HG02852 (cell line): ENCODE measurements at regions not wholly inside any gene's neighbourhood (a gene's known extent, or its start where the extent isn't known, plus 50 kb on each side); places are given as distances from the start of the nearest gene placed in this dataset.

ENCODE experiments used
- ATAC-seq: cut with Tn5 transposase; IDR thresholded peaks from one replicate; pipeline ENCODE4 v1.9.1; 2021; ENCODE audit warnings: mild to moderate bottlenecking, moderate library complexity; ENCODE audit not compliant: unreplicated experiment

DNA sequence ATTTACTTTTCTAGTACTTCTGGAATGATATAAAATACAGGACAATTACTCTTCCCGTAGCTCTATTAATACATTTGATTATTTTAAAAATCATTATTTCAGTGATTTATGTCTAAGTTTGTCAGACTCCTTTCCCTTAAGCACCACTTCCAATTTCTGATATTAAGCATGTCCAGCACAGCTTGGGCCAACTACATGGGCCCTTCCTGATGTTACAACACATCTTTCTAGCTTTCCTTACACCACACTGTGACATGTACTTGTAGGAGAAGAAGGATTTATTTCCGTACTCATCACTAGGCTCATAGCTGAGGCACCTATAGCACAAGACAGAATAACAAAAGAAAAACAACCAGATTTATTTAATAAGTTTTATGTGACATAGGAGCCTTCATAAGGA is 134.8 kb upstream of the HNRNPA3 start:
- ATAC-seq = no peak

DNA sequence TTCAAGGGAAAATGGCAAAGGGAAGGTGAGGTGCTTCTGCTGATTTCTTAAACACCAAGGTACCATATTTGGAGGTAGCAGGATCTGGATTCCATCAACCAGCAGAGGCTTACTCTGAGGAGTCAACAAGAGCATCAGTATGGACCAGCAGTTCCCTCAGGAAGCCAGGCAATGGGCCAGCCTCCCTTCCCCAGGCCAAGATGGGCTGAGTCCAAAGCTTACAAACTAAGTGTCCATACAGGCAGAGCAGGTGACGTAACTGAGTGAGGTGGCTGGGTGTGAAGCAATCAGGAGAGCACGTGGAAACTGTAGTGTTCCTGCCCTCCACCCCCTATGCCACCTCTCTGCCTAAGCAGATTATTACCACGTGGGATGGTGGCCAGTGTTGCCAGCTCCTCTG is 134.2 kb upstream of the HNRNPA3 start:
- no peak for ATAC-seq

DNA sequence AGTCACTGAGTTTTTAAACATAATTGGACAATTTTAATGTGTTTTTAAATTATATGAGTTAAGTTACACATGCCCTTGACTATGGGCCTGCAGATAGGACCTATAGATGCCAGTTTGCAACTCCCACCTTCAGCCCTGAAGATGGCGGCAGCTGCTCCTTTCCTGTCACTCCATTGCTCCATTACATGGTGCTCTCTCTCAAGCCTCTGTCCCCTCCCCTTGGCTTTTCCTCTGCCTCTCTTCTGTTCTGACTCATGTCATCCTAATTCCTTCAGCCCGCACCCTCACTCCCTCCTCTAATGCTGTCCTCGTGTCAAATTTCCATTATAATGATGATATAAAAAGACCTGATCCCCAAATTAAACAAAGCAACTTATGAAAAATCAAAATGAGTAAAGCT is 133.7 kb upstream of the HNRNPA3 start:
- ATAC-seq = no peak

DNA sequence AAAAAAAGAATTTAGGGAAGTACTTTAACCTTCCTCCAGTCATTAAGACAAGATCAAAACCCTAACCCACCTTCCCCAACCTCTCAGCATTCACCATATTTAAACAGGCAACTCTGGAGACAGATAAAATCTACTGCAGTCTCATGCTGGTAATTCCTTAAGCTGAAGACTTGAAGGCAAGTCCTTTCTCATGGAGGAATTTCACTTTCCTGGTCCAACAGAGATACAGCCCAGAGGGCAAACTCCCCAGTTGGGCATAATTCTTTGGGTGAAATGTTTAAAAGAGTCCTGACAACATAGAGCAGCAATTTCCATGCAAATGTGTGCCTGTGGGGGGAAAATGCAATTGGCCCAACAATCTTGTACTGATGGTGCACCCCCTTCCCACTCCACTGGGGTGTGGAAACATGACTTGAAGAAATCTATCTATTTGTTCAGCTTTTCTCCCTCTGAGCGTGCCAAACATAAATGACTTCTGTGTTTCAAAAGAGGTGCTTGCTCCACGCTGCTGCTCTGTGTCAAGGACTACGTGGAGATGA is 131.8 kb upstream of the HNRNPA3 start:
- no peak for ATAC-seq

DNA sequence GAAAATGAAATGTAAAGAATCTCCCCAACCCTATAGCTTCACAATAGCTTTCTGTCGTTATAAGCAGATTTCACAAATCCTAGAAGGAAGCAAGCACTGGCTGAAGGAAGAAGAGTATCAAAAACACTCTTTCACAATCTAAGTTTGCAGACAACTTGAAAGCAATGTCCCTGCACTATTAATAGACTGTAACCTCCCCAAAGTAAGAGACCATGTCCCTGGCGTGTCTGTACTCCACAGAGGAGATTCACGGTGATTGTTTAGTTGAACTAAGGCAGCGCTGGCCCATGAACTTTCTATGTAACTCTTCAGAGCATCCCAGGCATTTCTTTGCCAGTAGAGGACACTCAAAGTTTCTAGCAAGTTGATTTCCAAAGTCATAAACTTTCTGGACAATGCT is 128.0 kb upstream of the HNRNPA3 start:
- no peak for ATAC-seq

DNA sequence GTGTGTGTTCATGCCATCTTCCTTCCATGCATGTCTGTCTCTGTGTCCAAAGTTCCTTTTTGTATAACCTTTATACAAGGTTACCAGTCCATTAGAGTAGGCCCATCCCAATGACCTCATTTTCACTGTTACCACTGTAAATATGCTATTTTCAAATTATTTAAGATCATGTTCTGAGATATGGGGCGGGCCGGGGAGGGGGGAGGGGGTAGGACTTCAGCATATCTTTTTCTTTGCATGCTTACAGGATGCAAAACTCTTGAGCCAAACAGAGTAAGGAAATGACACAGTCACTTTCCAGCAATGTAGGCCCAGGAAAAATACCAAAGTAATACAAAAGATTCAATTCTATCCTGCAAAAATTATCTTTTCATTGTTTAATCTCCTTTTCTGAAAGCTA is 124.1 kb upstream of the HNRNPA3 start:
- no peak for ATAC-seq

DNA sequence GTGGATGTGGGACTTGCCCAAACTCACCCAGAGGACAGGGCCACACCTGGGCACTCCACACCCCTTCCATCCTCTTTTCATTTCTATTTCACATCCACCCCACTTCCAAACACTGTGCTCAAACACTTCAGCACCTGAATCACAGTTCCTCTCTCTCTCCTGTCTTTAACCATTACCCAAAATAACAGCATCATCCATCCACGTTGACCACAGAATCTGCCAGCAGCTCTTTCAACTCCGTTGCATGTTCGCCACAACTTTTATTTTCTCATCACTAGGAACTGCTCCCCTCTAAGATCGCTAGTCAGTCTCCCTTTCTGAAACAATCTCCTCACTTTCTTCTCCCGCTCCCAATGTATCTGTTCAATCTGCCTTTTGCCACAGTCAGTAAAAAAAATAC is 121.6 kb upstream of the HNRNPA3 start:
- ATAC-seq = no peak

DNA sequence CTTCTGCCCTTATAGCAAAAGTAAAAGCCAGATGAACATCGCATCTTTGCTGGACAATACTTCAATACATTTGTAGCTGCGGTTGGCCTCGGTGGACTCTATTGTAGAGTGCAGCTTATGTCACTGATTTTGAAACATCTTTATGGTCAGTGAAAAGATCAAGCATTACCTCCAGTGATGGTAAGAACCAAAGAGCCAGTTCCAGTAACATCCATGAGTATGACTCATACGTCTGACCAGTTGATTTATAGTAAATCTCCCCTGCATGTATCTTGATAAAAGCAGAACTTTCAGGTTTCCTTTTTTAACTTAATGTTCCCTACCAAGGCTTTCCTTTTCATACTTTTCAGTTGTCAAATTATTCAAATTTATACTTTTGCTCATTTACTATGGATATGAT is 119.2 kb upstream of the HNRNPA3 start:
- no peak for ATAC-seq

DNA sequence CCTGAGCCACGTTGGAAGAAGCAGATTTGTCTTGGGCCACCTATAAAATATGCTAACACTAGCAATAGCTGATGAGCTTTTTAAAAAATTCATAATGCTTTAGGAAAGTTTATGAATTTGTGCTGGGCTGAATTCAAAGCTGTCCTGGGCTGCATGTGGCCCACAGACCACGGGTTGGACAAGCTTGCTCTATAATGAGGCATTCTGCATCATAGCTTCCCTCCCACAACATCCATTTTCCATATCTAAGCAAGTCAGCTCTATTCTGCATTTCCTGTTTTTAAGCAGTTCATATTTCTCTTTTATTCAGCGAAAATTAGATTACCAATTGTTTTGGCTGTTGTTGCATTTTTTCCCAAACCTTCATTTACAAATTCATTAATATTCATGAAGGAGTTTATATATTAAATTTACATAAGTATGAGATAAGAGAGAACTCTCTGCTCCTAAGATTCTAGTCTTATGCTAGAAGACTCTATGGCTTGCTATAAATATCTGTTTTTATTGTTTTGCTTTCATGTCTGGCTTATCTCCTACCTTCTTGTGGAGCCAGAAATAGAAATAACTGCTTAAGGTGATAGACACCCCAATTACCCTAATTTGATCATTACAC is 114.5 kb upstream of the HNRNPA3 start:
- no peak for ATAC-seq

DNA sequence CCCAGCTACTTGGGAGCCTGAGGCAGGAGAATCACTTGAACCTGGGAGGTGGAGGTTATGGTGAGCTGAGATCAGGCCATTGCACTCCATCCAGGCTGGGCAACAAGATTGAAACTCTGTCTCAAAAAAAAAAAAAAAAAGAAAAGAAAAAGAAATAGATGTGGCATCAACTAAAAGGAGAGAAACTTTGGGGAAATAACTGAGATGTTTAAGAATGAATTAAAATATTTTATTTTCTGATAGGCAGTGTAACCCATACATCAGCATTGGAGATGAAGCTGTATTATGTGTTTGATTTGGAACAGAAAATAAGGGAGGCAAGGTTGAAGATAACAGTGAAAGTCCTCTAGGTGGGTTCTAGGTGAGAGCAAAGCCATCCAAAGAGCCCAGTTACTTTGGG is 110.7 kb upstream of the HNRNPA3 start:
- ATAC-seq = no peak

DNA sequence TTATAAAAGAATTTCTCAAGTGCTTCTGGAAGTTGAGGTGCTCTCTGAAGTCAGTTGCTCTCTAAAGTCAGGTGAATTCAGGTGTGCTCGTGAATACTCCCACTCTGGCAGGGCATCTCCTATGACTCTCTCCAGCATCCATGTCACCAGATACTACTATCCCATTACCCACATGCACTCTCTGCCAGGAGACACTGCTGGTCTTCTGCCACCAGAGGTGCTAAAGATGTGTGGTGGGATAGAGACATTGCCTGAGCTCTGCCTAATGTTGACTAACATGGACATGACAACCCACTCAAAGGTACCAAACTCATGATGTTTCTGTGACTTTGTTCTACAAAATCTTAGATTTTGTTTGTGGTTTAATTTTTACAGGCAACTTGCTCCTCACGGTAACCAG is 106.4 kb upstream of the HNRNPA3 start:
- ATAC-seq = no peak

DNA sequence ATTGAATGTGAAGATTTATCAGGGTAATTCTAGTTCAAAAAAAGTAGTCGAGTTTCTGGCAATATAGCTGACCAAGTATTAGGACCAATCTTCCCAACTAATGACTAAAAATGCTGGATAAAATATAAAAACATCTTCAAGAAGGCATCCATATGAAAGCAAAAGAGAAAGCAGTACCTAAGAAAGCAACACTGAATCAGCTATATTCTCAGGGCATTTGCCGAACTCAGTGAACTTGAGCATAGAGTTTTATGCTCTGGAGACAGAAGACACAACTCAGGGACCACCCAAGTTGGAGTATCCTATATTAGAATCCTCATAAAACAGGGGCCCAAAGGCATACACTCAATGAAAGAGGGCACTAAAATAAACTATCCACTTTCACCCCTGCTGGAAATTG is 103.7 kb upstream of the HNRNPA3 start:
- no peak for ATAC-seq

DNA sequence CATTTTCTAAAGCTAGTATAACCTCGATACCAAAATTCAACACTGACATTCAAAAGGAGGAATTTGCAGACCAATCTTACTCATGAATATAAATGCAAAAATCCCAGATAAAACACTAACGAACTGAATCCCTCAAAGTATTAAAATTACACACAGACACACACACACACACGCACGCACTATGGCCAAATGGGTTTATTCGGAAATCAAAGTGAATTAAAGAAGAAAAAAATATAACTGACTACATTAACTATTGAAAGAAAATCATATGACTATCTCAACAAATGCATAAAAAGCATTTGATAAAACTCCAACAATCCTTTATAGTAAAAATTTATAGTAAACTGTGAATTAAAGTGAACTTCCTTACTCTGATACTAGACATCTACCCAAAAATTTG is 97.9 kb upstream of the HNRNPA3 start:
- no peak for ATAC-seq

DNA sequence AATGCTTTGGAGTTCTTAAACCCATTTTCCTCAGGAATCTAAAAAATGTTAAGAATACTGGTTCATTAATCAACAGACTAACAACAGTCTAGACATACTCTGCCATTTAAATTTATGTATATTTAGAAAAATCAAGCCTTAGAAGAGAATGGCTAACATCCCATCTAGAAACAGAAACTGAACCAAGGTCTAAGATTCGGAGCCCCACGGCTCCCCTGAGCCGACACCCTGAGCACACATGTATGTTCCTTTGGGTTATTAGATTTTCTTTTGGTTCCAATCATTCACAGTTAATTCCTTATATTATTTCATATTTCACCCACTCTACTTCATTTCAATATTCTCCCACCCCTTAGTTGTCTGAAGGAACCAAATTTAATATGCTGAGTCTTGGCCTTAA is 94.8 kb upstream of the HNRNPA3 start:
- ATAC-seq = no peak

DNA sequence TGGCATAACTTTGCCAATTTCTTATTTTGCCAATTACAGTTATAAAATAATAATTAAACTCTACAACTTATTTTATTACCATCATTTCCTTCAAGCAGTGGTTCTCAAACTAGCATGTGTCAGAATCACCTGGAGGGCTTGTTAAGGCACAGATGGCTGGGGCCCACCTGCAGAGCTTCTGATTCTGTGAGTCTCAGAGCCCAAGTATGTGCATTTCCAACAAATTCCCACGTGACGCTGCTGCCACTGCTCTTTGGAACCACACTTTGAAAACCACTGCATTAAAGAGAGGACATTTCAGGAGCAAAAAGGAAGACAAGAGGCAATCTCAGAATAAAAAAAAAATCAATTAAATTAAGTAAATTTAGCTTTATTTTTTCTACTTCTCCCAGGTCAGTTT is 94.0 kb upstream of the HNRNPA3 start:
- no peak for ATAC-seq

DNA sequence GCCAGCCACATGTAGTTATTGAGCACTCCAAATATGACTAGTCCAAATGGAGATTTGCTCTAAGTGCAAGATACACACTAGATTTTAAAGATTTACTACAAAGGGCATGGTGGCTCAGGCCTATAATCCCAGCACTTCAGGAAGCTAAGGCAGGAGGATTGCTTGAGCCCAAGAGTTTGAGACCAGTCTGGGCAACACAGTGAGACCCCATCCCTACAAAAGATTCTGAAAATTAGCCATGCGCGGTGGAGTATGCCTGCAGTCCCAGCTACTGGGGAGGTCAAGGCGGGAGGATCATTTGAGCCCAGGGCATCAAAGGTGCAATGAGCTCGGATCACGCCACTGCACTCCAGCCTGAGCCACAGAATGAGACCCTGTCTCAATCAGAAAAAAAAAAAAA is 93.5 kb upstream of the HNRNPA3 start:
- no peak for ATAC-seq

DNA sequence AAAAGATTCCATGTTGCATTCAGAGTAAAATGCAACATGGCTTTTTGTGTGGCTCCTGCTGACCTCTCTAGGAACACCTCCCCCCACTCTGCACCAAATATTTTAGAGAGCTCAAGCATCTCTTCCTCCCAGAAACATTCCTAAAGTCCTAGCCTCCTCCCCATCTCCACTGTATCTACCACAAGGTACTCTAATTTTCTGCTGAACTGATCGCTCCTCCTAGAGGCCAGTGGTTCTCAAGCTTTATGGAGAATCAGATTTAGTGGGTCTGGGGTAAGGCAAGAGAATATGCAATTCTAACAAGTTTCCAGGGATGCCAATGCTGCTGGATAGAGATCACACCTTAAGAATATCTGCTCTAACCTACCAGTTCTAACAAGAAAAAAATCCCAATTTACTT is 89.5 kb upstream of the HNRNPA3 start:
- ATAC-seq = no peak

DNA sequence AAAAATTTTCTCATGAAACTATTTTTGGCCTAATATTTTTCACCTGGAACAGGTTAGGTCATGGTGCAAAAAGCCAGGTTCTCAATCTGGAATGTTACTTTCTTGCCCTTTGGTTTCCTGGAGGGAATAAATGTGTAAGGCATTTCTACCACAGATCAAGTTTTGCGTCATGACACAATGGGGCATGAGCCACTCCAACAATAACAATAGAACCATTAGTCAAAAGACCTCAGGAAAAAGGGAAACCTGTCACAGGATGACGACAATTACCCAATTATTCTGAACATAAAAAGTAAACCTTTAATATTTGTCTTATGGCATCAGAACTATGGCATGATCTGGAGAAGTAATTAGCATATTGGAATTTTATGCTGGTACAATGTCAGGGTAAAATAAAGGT is 88.2 kb upstream of the HNRNPA3 start:
- ATAC-seq = no peak

DNA sequence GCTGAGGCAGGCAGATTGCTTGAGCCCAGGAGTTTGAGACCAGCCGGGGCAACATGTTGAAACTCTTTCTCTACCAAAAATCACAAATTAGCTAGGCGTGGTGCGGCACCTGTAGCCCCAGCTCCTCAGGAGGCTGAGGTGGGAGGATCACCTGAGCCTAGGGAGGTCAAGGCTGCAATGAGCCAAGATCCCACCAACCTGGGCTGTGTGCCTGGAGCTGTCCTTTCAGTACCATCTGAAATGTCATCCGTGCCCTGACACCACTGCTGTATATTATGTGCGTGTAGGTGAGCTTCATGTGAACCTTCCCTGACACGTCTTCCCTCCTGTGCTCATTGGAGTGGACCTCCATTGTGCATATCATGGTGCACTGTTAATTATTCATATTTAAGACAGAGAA is 84.8 kb upstream of the HNRNPA3 start:
- ATAC-seq = no peak

DNA sequence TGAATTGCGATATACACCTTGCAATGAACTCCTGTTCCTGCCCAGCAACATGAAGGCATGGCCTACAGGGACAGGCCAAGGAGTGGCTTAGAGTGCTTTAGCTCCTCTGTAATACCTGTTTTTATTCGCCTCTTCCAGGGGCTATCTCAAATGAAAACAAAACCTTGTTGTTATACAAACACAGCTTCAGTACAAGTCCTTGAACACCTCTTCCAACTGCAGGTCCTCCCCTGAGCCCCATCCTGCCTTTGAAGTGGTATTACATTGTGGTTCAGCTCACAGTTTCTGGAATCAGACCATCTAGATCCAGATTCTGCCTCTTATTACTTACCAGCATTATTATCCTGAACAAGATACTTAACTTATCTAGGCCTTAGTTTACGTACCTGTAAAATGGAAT is 83.0 kb upstream of the HNRNPA3 start:
- no peak for ATAC-seq

DNA sequence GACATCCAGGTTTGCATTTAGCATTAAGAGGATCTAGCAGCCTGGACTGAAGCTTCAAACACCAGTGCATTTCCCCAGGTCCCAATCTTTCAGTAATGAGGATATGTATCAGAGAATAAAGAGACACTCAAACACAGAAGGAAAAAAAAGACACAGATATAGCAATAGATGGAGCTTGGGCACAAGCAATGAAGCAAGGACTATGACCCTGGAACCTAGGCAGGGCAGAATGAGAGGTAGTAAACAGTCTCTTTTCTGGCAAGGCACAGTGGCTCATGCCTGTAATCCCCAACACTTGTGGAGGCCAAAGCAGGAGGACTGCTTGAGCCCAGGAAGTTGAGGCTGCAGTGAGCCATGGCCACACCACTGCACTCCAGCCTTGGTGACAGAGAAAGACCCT is 80.7 kb upstream of the HNRNPA3 start:
- ATAC-seq = no peak

DNA sequence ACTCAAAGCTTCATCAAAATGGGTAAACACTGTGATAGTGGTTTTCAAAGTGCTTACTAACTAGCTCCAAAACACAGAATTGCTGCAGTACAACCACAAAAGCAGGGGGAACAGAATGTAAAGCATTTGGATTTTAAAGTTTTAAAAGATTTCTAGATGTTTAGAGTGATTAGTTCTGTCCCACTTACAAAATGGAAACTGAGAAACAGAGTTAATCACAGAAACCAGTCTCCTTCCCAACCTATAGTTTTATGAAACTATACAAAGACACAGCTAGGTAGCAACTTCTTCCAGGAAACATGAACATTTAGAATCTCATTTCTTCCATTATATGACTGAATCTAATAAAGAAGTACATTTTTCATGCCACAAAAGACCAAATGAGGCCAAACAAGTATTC is 73.8 kb upstream of the HNRNPA3 start:
- no peak for ATAC-seq

DNA sequence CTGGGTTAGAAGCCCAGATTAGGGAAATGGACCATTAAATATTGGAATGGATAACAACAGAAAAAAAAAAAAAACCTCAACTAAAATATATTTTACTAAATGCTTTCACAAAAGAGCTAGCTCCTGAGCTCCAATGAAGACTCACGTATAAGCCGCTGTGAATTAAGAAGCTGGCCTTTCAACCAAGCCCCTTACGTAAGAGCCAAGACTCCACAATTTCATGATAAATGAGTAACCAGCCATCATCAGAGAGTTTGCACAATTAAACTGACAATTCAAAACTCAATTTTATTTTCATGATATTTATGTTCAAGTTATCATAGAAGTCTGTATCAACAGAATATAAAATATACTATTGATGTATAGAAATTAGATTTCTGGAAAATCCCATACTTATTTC is 70.7 kb upstream of the HNRNPA3 start:
- ATAC-seq = no peak
